ENCODE measurements at regions not wholly inside any gene's neighbourhood (a gene's known extent, or its start where the extent isn't known, plus 50 kb on each side); places are given as distances from the start of the nearest gene placed in this dataset.

- peak; percentile 38 for DNase-seq (ENCODE audit: low spot score)
Measured at GRCh38 chr19:29263305-29264135, 50.6 kb upstream of the UQCRFS1 start.

GRCh38 chr19:29264897-29265296 lies 51.9 kb upstream of the UQCRFS1 start:
- no peak for DNase-seq (ENCODE audit: low spot score)

- DNase-seq (ENCODE audit: low spot score), result no peak
Measured at GRCh38 chr19:29265436-29265835, 52.5 kb upstream of the UQCRFS1 start.

- DNase-seq (ENCODE audit: low spot score), result no peak
Measured at GRCh38 chr19:29266001-29266400, 53.0 kb upstream of the UQCRFS1 start.

- no peak for DNase-seq (ENCODE audit: low spot score)
Measured at GRCh38 chr19:29266603-29267002, 53.7 kb upstream of the UQCRFS1 start.

- DNase-seq (ENCODE audit: low spot score), result no peak
Measured at GRCh38 chr19:29267701-29268100, 54.8 kb upstream of the UQCRFS1 start.

- DNase-seq (ENCODE audit: low spot score), result no peak
Measured at GRCh38 chr19:29268103-29268502, 55.2 kb upstream of the UQCRFS1 start.

- DNase-seq (ENCODE audit: low spot score), result no peak
Measured at GRCh38 chr19:29268721-29269393, 55.9 kb upstream of the UQCRFS1 start.

GRCh38 chr19:29269641-29270040 lies 56.7 kb upstream of the UQCRFS1 start:
- DNase-seq (ENCODE audit: low spot score), result no peak

GRCh38 chr19:29271341-29271740 lies 58.4 kb upstream of the UQCRFS1 start:
- DNase-seq (ENCODE audit: low spot score), result no peak

GRCh38 chr19:29271911-29272310 lies 59.0 kb upstream of the UQCRFS1 start:
- no peak for DNase-seq (ENCODE audit: low spot score)

- no peak for DNase-seq (ENCODE audit: low spot score)
Measured at GRCh38 chr19:29273000-29273640, 60.2 kb upstream of the UQCRFS1 start.

GRCh38 chr19:29275266-29275665 lies 62.3 kb upstream of the UQCRFS1 start:
- no peak for DNase-seq (ENCODE audit: low spot score)

- no peak for DNase-seq (ENCODE audit: low spot score)
Measured at GRCh38 chr19:29277102-29277501, 64.2 kb upstream of the UQCRFS1 start.

- no peak for DNase-seq (ENCODE audit: low spot score)
Measured at GRCh38 chr19:29278716-29279115, 65.8 kb upstream of the UQCRFS1 start.

- DNase-seq (ENCODE audit: low spot score), result no peak
Measured at GRCh38 chr19:29283366-29283765, 70.4 kb upstream of the UQCRFS1 start.

GRCh38 chr19:29285187-29285687 lies 72.3 kb upstream of the UQCRFS1 start:
- no peak for DNase-seq (ENCODE audit: low spot score)

- DNase-seq (ENCODE audit: low spot score), result peak; percentile 72
Measured at GRCh38 chr19:29285878-29286277, 72.9 kb upstream of the UQCRFS1 start.

- peak; percentile 64 for DNase-seq (ENCODE audit: low spot score)
Measured at GRCh38 chr19:29287061-29287460, 74.1 kb upstream of the UQCRFS1 start.

GRCh38 chr19:29288256-29288655 lies 75.3 kb upstream of the UQCRFS1 start:
- DNase-seq (ENCODE audit: low spot score), result no peak

GRCh38 chr19:29289020-29289419 lies 76.1 kb upstream of the UQCRFS1 start:
- DNase-seq (ENCODE audit: low spot score), result no peak

GRCh38 chr19:29290853-29291252 lies 77.9 kb upstream of the UQCRFS1 start:
- DNase-seq (ENCODE audit: low spot score), result no peak

- no peak for DNase-seq (ENCODE audit: low spot score)
Measured at GRCh38 chr19:29292153-29292552, 79.2 kb upstream of the UQCRFS1 start.
